Hepatic stellate cell (primary cell): ENCODE measurements at regions not wholly inside any gene's neighbourhood (a gene's known extent, or its start where the extent isn't known, plus 50 kb on each side); places are given as distances from the start of the nearest gene placed in this dataset.
A peak's percentile ranks its signal among the peaks of the same experiment; 100 is the strongest.

Source experiments
- DNase-seq: peaks from one replicate; pipeline ENCODE4 v3.0.0; 2011; ENCODE audit warnings: low spot score

DNA sequence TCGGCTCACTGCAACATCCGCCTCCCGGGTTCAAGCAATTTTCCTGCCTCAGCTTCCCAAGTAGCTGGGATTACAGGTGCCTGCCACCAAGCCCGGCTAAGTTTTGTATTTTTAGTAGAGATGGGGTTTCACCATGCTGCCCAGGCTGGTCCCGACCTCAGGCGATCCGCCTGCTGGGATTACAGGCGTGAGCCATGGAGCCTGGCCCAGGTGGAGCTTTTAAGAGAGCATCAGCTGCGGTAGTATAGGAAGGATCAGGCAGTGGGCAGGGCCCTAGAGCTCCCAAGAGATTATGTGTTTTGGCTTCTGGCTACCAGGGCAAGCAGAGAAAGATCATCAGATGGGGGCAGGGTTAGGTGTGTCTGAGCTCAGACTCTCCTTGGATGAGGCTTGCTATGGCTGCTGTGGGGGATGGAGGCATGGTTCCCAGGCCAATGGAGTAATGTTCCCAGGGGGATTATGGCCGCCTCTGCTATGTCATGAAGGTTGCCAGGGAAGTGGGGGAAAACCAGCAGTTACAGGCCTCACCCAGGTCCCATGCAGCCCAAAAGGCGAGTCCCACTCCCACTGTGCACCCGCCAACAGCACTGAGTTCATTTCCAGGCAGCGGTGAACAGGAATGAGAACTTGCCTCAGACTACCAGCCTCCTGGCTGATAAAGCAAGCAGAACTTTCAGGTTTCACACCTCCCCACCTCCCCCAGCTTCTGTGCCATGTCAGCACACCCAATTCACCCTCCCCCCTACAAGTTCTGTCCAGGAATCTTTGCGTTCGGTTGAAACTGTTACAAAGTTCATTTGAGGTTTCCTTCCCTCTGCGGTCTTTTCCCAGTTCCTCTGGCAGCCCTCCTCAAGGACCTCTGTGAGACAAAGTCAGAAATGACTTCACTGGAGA lies 507.6 kb downstream of the SPATA31D1 start:
- DNase-seq: no peak

GRCh38 chr9:82498541-82499317 lies 510.2 kb downstream of the SPATA31D1 start:
- DNase-seq: no peak

DNA sequence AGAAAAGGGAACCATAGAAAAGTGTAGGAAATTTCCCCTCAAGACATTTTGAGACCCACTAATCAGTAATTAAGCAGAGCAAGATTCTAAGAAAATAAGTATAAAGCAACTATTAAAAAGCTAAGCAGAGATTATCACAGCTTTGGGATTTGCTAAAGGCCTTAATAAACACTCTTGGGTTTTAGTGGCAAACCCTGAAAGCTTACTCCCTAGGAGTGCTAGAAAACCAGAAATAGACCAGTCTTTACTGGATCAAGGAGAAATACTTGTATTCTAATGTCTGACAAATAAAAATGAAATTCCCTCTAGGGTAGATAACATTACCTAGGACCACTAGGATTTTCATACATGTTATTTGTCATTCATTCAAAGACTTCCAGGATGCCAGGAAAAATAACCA lies 510.8 kb downstream of the SPATA31D1 start:
- DNase-seq: no peak

GRCh38 chr9:82504620-82505019 lies 516.0 kb downstream of the SPATA31D1 start:
- no peak for DNase-seq

DNA sequence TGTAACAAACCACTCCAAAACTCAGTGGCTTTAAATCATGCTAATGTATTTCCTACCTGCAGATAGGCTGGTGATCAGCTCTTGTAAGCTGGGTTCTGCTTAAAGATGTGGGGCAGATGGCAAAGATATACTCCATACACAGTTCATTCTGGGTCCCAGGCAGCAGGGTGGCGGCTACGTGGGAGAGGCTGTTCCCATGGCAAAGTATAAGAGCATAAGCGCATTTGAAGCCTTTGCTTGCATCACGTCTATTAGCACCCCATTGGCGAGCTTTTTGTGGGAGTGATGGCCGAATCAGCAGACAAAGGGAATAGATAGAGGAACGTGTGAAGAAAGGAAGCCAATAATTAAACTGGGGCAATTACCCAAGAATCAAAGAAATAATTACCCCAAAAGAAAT lies 523.1 kb downstream of the SPATA31D1 start:
- DNase-seq: no peak

DNA sequence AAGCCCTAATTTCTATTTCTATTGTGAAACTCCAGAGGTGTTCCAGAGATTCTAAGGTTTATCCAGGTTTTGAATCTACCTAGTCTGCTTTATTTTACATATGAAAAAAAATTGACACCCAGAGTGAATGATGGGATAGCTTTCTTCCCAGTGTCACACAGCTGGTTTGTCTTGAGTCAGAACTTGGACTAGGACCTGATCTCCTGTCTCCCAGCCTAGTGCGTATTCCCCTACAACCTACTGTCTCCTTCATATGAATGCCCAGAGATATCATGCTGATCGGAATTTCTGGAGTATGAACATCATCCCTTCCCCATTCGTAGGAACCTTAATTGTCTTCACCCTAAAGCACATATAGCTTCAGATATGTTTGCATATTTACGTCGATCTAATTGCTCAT lies 524.2 kb downstream of the SPATA31D1 start:
- no peak for DNase-seq

- peak; percentile 8 for DNase-seq
Observed at GRCh38 chr9:82513242-82513751, 524.7 kb downstream of the SPATA31D1 start.

GRCh38 chr9:82513976-82514735 lies 525.6 kb downstream of the SPATA31D1 start:
- DNase-seq: no peak

DNA sequence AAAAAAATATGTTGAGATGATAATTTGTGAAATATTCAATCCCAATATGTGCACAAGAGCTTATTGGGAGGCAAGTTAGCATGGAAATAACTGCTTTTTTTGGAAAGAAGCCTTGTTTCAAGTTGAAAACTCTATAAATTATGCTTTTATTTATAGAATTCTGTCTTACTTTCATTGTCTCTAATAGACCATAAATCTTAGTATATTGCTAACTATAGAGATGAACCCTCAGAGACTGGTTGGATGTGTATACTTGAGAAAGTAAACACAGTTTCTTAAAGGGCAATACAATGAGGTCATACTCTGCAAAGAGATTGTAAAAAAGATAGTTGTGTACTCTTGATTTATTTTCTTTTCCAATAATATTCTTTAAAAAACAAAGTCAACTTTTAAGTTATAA lies 530.3 kb downstream of the SPATA31D1 start:
- DNase-seq: no peak

DNA sequence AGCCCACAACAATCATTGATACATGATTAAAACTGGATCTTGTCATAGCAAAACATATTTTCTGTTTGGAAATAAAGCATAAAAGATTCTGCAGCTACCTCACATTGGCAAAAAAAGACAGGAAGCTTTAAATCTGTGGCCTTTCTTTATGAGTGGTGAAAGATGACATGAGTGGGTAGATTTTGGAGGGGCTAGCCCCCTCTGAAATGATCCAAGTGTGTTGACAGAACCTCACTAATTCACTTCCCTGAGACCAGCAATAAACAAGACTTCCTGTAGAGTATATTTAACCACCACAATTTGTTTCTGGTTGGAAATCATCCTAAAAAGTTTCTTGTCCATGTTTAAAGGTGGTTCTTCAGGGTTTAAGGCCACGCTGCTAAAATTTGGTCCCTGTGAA lies 530.8 kb downstream of the SPATA31D1 start:
- DNase-seq: no peak

GRCh38 chr9:82524407-82524806 lies 535.8 kb downstream of the SPATA31D1 start:
- no peak for DNase-seq

GRCh38 chr9:82526577-82526976 lies 536.4 kb downstream of the RASEF start:
- no peak for DNase-seq

DNA sequence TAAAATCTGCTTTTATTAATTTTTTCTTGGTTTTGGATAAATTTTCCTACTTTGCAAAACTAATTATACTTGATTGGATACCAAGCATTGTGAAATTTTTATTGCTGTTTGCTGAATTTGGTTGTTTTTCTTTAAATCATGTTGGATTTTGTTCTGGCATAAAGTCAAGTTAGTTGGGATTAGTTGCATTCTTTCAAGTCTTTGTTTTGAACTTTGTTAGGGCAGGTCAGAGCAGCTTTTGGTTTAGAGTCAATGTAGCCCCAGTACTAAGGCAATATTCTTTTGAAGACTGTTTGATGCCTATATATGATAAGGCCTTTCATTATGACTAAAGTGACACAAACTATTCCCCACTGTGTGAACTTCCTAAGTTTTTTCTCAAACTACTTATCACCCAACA lies 531.1 kb downstream of the RASEF start:
- no peak for DNase-seq

DNA sequence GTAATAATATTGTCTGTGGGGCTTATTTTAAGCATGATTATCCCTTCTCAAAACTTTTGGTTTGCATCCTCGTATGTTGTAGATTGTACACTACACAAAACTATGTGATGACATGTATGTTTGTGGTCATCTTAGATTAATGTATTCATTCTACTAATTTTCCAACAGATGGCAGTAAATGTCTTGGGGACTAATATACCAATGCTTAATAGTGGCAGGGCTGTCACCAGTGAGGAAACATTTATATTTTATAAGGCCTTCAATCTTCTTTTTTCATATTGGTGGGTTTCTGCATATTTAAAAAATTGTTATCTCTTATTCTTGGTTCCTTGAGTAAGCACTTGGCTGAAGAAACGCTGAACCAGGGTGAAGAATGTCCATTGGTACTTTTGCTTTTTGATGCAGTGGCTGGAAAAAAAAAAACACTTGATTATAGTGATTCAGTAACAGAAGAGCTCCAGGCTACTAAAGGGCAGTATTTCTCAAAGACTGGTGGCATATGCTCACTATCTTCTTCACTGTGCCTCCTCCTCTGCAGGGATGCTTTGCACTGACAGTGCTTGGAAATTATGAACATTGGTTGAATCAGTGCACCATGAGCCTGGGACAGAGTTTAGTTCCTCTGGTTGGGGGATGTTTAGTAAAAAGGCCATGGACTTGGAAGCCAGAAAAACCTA lies 530.3 kb downstream of the RASEF start:
- DNase-seq: peak; percentile 7

DNA sequence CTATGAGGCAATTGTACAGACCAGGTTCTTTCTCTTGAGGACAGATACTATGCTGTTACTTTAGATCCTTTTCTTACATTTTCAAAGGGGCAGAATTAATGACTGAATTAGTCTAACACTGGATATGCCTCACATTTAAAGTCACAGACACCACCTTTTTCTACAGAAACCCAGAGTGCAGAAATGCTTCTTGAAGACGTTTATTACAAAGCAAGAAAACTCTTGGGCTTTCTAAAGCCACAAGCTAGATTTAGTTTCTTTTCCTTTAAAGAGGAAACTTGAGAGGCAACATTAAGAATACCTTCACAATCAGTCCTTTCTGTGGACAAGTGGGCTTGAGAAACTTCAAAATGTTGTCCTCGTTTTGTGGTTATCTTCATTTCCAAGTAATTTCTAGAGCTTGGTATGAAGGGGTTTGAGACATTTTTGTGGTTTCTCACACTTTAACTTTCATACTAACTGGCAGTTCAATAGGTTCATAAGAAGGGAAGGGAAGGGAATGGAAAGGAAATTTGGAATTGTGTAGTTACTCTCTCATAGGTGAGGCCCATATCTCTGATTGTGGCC lies 527.4 kb downstream of the RASEF start:
- DNase-seq: no peak

DNA sequence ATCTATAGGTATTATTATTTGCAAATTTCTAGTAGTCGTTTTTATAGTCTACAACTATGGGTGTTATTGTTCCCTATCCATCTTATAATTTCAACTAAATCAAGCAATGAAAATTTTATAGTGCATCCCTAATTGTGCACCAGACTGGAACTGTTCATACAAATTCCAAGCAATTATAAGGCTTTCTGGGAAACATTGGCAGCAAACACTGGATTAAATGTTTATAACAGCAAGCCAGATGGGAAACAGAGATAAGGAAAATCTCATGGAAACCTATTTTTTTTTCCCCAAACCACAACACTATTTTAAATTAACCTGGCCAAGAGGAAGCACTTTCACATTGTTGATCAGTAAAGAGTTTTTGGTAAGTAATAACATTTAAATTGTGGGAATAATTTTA lies 524.3 kb downstream of the RASEF start:
- no peak for DNase-seq

DNA sequence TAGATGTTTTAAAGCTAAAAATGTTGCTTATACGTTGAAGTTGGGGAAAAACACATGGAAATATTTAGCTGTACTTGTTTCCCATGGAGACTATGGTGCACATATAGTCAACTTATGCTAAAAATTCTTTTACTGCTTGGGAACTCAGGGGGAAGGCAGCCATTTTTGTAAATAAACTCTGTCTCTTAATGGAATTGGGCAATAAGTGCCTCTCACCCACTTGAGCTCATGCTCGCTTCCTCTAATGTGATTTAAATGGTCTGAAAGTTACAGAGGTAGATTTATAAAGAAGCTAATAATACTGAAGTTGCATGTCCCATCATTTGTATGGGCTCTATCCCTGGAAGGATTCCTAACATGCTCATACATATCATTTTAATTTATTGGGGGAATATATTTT lies 523.8 kb downstream of the RASEF start:
- no peak for DNase-seq

DNA sequence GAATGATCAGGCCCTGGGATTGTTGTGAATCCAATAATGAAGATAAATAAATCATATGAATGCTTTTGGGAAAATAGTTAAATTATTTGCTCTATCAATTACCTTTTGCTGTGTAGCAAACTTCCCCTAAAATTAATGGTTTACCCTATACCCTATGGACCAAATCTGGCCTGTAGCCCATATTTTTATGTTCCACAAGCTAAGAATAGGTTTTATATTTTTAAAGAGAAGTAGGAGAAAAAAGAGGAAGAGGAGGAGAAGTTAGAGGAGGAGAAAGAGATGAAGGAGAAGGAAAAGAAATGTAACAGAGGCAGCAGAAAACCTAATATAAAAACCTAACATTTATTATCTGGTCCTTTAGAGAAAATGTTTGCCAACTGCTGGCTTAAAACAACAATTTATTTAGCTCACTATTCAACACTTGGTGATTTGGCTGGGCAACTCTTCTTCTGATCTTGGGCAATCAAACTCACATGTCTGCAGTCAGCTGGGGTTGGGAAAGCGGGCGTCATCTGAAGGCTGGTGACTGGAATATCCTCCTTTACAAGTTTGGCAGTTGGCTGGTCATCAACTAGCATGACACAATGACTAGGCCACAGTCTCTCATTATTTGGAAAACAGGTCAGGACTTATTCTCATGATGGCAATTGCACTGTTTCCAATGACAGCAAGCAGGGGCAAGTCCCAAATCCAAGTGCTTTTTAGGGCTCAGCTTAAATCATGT lies 522.9 kb downstream of the RASEF start:
- DNase-seq: no peak

- DNase-seq: no peak
Observed at GRCh38 chr9:82543726-82544125, 519.2 kb downstream of the RASEF start.

GRCh38 chr9:82546136-82546535 lies 516.8 kb downstream of the RASEF start:
- no peak for DNase-seq

DNA sequence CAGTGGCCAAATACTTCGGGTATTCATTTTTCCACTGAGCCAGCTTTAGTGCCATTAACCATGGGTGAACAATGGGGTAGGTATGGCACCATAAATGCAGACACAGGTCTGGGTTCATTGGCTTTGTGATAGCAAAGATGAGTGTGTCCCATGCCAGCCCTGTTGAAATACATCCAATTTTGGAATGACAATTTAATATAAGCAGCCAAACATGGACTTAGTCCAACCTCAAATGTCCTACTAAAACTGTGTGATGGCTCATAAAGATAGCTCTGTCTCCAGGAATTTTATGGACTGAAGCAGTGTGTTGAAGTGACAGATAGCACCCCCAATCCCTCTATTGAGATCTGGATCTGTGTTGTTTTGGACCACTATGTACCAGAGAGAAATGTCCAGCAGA lies 514.9 kb downstream of the RASEF start:
- DNase-seq: no peak
